A549 (cell line): ENCODE measurements at regions not wholly inside any gene's neighbourhood (a gene's known extent, or its start where the extent isn't known, plus 50 kb on each side); places are given as distances from the start of the nearest gene placed in this dataset.

Experiments
- ATAC-seq, 2 experiments: fragments of 200-7000 bp in 1 of 2; fragments of >200 bp in 1 of 2; cut with Nextera tagmentation in 1 of 2; cut with Tn5 transposase in 1 of 2; 3 replicates each; pipeline versions ENCODE4 v1.8.0 to v1.9.1; 2018 to 2020; ENCODE audit warnings: mild to moderate bottlenecking in 1 of 2, moderate library complexity in 1 of 2
- CTCF ChIA-PET: fragments of 300-600 bp; sonication (Branson Sonifier 250); formaldehyde crosslinking; extraction: SDS; loops from one replicate; lab custom pipeline; 2021; ENCODE audit warnings: antibody characterized with exemption, inconsistent platforms; lab: Yijun Ruan, JAX
- POLR2A ChIA-PET: fragments of 350-600 bp; formaldehyde crosslinking; extraction: SDS; loops from one replicate; lab custom pipeline; 2021; ENCODE audit warnings: antibody characterized with exemption, inconsistent platforms; lab: Yijun Ruan, JAX
- DNase-seq, 2 experiments: peaks; one replicate each; pipeline versions ENCODE4 v3.0.0 to v3.0.0-alpha.2; 2011 to 2016; ENCODE audit warnings: low read depth in 1 of 2, low spot score in 1 of 2
- FAIRE-seq: peaks from 2 replicates; lab custom pipeline; 2011; peaks lifted over from hg19 to GRCh38; lab: Jason Lieb, UNC
- H3K27ac ChIP-seq, 2 experiments: fragments of >200 bp; sonication (Bioruptor Twin); formaldehyde crosslinking; 3 replicates each; pipeline ENCODE4 v1.5.1; 2016 to 2017
- H3K4me1 ChIP-seq: fragments of >200 bp; sonication (Bioruptor Twin); formaldehyde crosslinking; 3 replicates; pipeline ENCODE4 v1.6.1; 2016
- H3K4me2 ChIP-seq: fragments of >200 bp; sonication (Bioruptor Twin); formaldehyde crosslinking; 3 replicates; pipeline ENCODE4 v1.6.1; 2016
- H3K4me3 ChIP-seq: fragments of >200 bp; sonication (Bioruptor Twin); formaldehyde crosslinking; 3 replicates; pipeline ENCODE4 v1.5.1; 2016
- H3K9me3 ChIP-seq: fragments of >200 bp; sonication (Bioruptor Twin); formaldehyde crosslinking; 3 replicates; pipeline ENCODE4 v1.6.1; 2016
- BHLHE40 ChIP-seq: IDR thresholded peaks from 2 replicates; pipeline ENCODE4 v1.6.1; 2012; ENCODE audit warnings: low read depth, low read length, inconsistent platforms
- CBX8 ChIP-seq: fragments of 200-600 bp; sonication (generic); IDR thresholded peaks from 2 replicates; pipeline ENCODE4 v1.6.1; 2016
- CHD4 ChIP-seq: fragments of 200-600 bp; sonication (generic); IDR thresholded peaks from 2 replicates; pipeline ENCODE4 v1.6.1; 2016; ENCODE audit warnings: antibody characterized with exemption, mild to moderate bottlenecking, borderline replicate concordance
- CTCF ChIP-seq: fragments of >200 bp; sonication (Bioruptor Twin); formaldehyde crosslinking; IDR thresholded peaks from 3 replicates; pipeline ENCODE4 v1.5.1; 2016
- EHF ChIP-seq: fragments of 250-450 bp; sonication (Bioruptor Pico); IDR thresholded peaks from 2 replicates; pipeline ENCODE4 v1.5.0; 2020; ENCODE audit warnings: mild to moderate bottlenecking
- ESRRA ChIP-seq: fragments of 150-350 bp; IDR thresholded peaks from 2 replicates; pipeline ENCODE4 v1.6.1; 2014; ENCODE audit warnings: mild to moderate bottlenecking, low read length, borderline replicate concordance
- FOXS1 ChIP-seq: fragments of 250-450 bp; sonication (Bioruptor Pico); IDR thresholded peaks from 2 replicates; pipeline ENCODE4 v1.5.0; 2020; ENCODE audit warnings: mild to moderate bottlenecking, moderate library complexity
- HDAC2 ChIP-seq: fragments of 200-600 bp; sonication (generic); IDR thresholded peaks from 2 replicates; pipeline ENCODE4 v1.6.1; 2016
- JUN ChIP-seq, 2 experiments: fragments of >200 bp; sonication (Bioruptor Twin); formaldehyde crosslinking; IDR thresholded peaks; 2 replicates in 1 of 2; 3 replicates in 1 of 2; pipeline ENCODE4 v1.6.1; 2016 to 2017
- JUNB ChIP-seq: fragments of >200 bp; sonication (Bioruptor Twin); formaldehyde crosslinking; IDR thresholded peaks from 2 replicates; pipeline ENCODE4 v1.6.1; 2016
- MAX ChIP-seq: IDR thresholded peaks from 2 replicates; pipeline ENCODE4 v1.6.1; 2012
- MYC ChIP-seq: IDR thresholded peaks from 2 replicates; pipeline ENCODE4 v1.6.1; 2012; ENCODE audit warnings: mild to moderate bottlenecking, inconsistent platforms, low read length, improper control_type of control experiment, borderline replicate concordance
- NFE2L2 ChIP-seq: fragments of 150-350 bp; conservative IDR thresholded peaks from 2 replicates; pipeline ENCODE4 v1.6.1; 2014; ENCODE audit warnings: low read length
- NR3C1 ChIP-seq: fragments of >200 bp; sonication (Bioruptor Twin); formaldehyde crosslinking; IDR thresholded peaks from 3 replicates; pipeline ENCODE4 v1.6.1; 2017
- PBX3 ChIP-seq: IDR thresholded peaks from 2 replicates; pipeline ENCODE4 v1.6.1; 2012
- POLR2A ChIP-seq: IDR thresholded peaks from 2 replicates; pipeline ENCODE4 v1.6.1; 2012; ENCODE audit warnings: mild to moderate bottlenecking, low read length
- POLR2AphosphoS2 ChIP-seq: conservative IDR thresholded peaks from 2 replicates; pipeline ENCODE4 v1.6.1; 2012; ENCODE audit warnings: low read length, improper control_type of control experiment, inconsistent platforms
- RCOR1 ChIP-seq: fragments of 150-350 bp; IDR thresholded peaks from 2 replicates; pipeline ENCODE4 v1.6.1; 2014; ENCODE audit warnings: antibody characterized with exemption, low read length, low read depth
- USF2 ChIP-seq: fragments of 450-650 bp; IDR thresholded peaks from 2 replicates; pipeline ENCODE4 v1.6.1; 2014; ENCODE audit warnings: antibody characterized with exemption
- WGBS: methylation state at CpG from one replicate; pipeline ENCODE4 v1.1.6; 2017; ENCODE audit errors: missing lambda C conversion rate; 5-methylcytosine and 5-hydroxymethylcytosine counted together
- TF ChIP-seq, protein P1 (sequence below): IDR thresholded peaks from 2 replicates; pipeline ENCODE4 v1.6.1; 2012; ENCODE audit warnings: low read depth, borderline replicate concordance
- TF ChIP-seq, protein P2 (sequence below): fragments of >200 bp; sonication (Bioruptor Twin); formaldehyde crosslinking; IDR thresholded peaks from 2 replicates; pipeline ENCODE4 v1.6.1; 2016

- FAIRE-seq (no peak), DNase-seq (no peak), ATAC-seq (no peak)
- Histone ChIP-seq H3K4me1 (peaks cover 16% of the 10 kb centered on the region), H3K27ac (no peak overlapping the region), H3K4me3 (no peak overlapping the region)
- ChIA-PET CTCF (no interaction called here), POLR2A (no interaction called here)
- TF ChIP-seq FOXS1 (CRISPR knock-in tag), result no peak
- no peak for TF ChIP-seq RCOR1
- TF ChIP-seq ESRRA, result no peak
- no peak for TF ChIP-seq CTCF
- TF ChIP-seq POLR2A, result no peak
- TF ChIP-seq, protein P1, sequence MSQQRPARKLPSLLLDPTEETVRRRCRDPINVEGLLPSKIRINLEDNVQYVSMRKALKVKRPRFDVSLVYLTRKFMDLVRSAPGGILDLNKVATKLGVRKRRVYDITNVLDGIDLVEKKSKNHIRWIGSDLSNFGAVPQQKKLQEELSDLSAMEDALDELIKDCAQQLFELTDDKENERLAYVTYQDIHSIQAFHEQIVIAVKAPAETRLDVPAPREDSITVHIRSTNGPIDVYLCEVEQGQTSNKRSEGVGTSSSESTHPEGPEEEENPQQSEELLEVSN, result no peak
- TF ChIP-seq PBX3, result no peak
- TF ChIP-seq BHLHE40, result no peak
- no peak for TF ChIP-seq MYC
- TF ChIP-seq NR3C1, result no peak
- no peak for TF ChIP-seq NFE2L2
- TF ChIP-seq, all 56 proteins: peak for 0
- Histone ChIP-seq H3K9me3 (no peaks in the 10 kb centered on the region), H3K4me2 (no peak overlapping the region)
- 50% methylated on average over 4 of the region's 4 CpGs for WGBS
Measured at GRCh38 chr12:90257927-90258624, 549.4 kb upstream of the ATP2B1 start.

DNA sequence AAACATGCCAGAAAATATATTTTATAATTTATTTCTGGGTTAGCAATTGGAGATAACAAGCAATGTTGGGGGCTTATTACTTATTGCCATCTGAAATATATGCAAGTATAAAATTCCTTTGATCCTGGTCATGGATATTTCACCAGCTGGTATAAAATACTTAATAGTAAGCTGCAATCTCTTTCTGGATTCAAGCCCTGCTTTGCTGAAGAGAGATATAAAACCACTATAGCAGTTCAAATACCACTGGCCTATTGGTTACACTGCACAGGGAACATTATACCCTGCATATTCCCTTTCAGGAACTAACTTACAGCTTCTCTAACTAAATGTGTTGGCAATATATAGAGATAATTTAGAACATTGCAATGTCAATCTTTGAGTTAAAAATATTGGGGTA, 546.2 kb upstream of the ATP2B1 start:
- H3K9me3 ChIP-seq, result no peaks in the 10 kb centered on the region
- TF ChIP-seq HDAC2 (no peak), EHF (no peak), NFE2L2 (no peak), JUNB (no peak), FOXS1 (CRISPR knock-in tag) (no peak), CHD4 (no peak), CBX8 (no peak), JUN (IDR thresholded peaks at IDR 0.05) (no peak), USF2 (no peak), CTCF (no peak), MAX (no peak), POLR2AphosphoS2 (no peak)
- TF ChIP-seq, protein P1, result no peak
- TF ChIP-seq, protein P2, sequence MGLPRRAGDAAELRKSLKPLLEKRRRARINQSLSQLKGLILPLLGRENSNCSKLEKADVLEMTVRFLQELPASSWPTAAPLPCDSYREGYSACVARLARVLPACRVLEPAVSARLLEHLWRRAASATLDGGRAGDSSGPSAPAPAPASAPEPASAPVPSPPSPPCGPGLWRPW, result no peak
- ATAC-seq (no peak), DNase-seq (no peak), FAIRE-seq (no peak)
- H3K4me3 ChIP-seq, result no peak overlapping the region
- H3K27ac ChIP-seq, result no peak overlapping the region
- no peaks in the 10 kb centered on the region for H3K4me1 ChIP-seq
- CTCF ChIA-PET, result no interaction called here
- H3K4me2 ChIP-seq, result no peak overlapping the region
- POLR2A ChIA-PET, result no interaction called here
